AG09309 (cell line): ENCODE measurements at regions not wholly inside any gene's neighbourhood (a gene's known extent, or its start where the extent isn't known, plus 50 kb on each side); places are given as distances from the start of the nearest gene placed in this dataset.
"Not testable (repeated sequence)": the region's sequence is repeated elsewhere in the genome, so short reads cannot be mapped to it uniquely, and the experiment has no call there.

ENCODE experiments used
- DNase-seq: peaks from one replicate; pipeline ENCODE4 v3.0.0-alpha.2; 2010; ENCODE audit warnings: low read depth
- H3K4me3 ChIP-seq: 2 replicates; pipeline ENCODE4 v1.5.1; 2011; ENCODE audit warnings: mild to moderate bottlenecking, low read depth, low read length, moderate library complexity; ENCODE audit not compliant: control insufficient read depth
- CTCF ChIP-seq: IDR thresholded peaks from 2 replicates; pipeline ENCODE4 v1.5.1; 2011; ENCODE audit warnings: mild to moderate bottlenecking, low read depth, low read length, inconsistent platforms; ENCODE audit not compliant: insufficient read depth, control insufficient read depth; ENCODE audit errors: missing control alignments

GRCh38 chr10:47647523-47648101 is 115.8 kb downstream of the SYT15B start:
- peak; percentile 11 for TF ChIP-seq CTCF
- DNase-seq, H3K4me3 ChIP-seq: not testable (repeated sequence)

- H3K4me3 ChIP-seq = not testable (repeated sequence)
- DNase-seq = peak; percentile 44
- peak; percentile 33 for TF ChIP-seq CTCF
Measured at GRCh38 chr10:47646686-47647273, 116.6 kb downstream of the SYT15B start.

GRCh38 chr10:47626975-47627374 is 103.5 kb upstream of the AGAP9 start:
- not testable (repeated sequence) for DNase-seq, H3K4me3 ChIP-seq

- H3K4me3 ChIP-seq, DNase-seq: not testable (repeated sequence)
Measured at GRCh38 chr10:47622719-47623118, 99.3 kb upstream of the AGAP9 start.

- DNase-seq, H3K4me3 ChIP-seq: not testable (repeated sequence)
- TF ChIP-seq CTCF = peak; percentile 20
Measured at GRCh38 chr10:47619300-47620012, 96.0 kb upstream of the AGAP9 start.

- not testable (repeated sequence) for H3K4me3 ChIP-seq, DNase-seq
Measured at GRCh38 chr10:47609311-47609710, 85.9 kb upstream of the AGAP9 start.

- DNase-seq, H3K4me3 ChIP-seq: not testable (repeated sequence)
Measured at GRCh38 chr10:47605791-47606773, 82.6 kb upstream of the AGAP9 start.

- DNase-seq, H3K4me3 ChIP-seq: not testable (repeated sequence)
Measured at GRCh38 chr10:47600604-47601003, 77.2 kb upstream of the AGAP9 start.

GRCh38 chr10:47600127-47600526 is 76.7 kb upstream of the AGAP9 start:
- not testable (repeated sequence) for H3K4me3 ChIP-seq, DNase-seq

- not testable (repeated sequence) for H3K4me3 ChIP-seq, DNase-seq
Measured at GRCh38 chr10:47599657-47600056, 76.2 kb upstream of the AGAP9 start.

GRCh38 chr10:47593805-47594204 is 70.4 kb upstream of the AGAP9 start:
- DNase-seq, H3K4me3 ChIP-seq: not testable (repeated sequence)

- not testable (repeated sequence) for DNase-seq, H3K4me3 ChIP-seq
Measured at GRCh38 chr10:47593129-47593528, 69.7 kb upstream of the AGAP9 start.

- not testable (repeated sequence) for H3K4me3 ChIP-seq, DNase-seq
Measured at GRCh38 chr10:47590956-47591355, 67.5 kb upstream of the AGAP9 start.

GRCh38 chr10:47590534-47590933 is 67.1 kb upstream of the AGAP9 start:
- not testable (repeated sequence) for DNase-seq, H3K4me3 ChIP-seq
